ENCODE measurements at regions not wholly inside any gene's neighbourhood (a gene's known extent, or its start where the extent isn't known, plus 50 kb on each side); places are given as distances from the start of the nearest gene placed in this dataset.
"Not testable (repeated sequence)": the region's sequence is repeated elsewhere in the genome, so short reads cannot be mapped to it uniquely, and the experiment has no call there.

DNA sequence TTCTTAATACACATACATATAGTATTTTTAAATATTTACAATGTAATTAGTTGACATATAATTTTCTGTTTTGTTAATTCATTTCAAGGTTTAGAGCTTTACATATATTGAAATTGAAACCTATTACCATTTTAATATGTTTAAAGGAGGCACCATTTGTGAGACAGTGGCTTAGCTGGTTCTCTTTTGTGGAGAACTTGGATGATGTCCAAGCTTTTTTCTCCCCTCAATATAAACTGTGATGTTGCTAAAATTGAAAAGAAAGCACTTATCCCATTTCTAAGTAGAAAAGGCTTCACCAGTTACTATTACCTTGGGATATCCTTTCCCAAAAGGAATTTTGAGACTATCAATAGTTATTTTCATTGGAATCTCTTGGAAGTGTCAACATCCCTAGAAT is 707.2 kb downstream of the NTRK3 start:
- H3K36me3 ChIP-seq (ENCODE audit: insufficient read depth, low read length), result no peaks in the 10 kb centered on the region
- no peak overlapping the region for H3K4me3 ChIP-seq (ENCODE audit: low read length)
- H3K9me3 ChIP-seq (ENCODE audit: low read length), result no peaks in the 10 kb centered on the region
- no peak overlapping the region for H2AFZ ChIP-seq (ENCODE audit: low read depth, low read length)
- H3F3A ChIP-seq (ENCODE audit: insufficient read depth, low read length, poor library complexity, severe bottlenecking), result no peaks in the 10 kb centered on the region
- no peak overlapping the region for H3K4me2 ChIP-seq (ENCODE audit: low read length)
- H3K27ac ChIP-seq (ENCODE audit: low read length), result no peak overlapping the region
- no peaks in the 10 kb centered on the region for H4K20me1 ChIP-seq (ENCODE audit: insufficient read depth)
- H3K27me3 ChIP-seq (ENCODE audit: insufficient read depth, low read depth, low read length), result no peaks in the 10 kb centered on the region
- H3K9ac ChIP-seq (ENCODE audit: low read length), result no peak overlapping the region
- TF ChIP-seq, protein P1, sequence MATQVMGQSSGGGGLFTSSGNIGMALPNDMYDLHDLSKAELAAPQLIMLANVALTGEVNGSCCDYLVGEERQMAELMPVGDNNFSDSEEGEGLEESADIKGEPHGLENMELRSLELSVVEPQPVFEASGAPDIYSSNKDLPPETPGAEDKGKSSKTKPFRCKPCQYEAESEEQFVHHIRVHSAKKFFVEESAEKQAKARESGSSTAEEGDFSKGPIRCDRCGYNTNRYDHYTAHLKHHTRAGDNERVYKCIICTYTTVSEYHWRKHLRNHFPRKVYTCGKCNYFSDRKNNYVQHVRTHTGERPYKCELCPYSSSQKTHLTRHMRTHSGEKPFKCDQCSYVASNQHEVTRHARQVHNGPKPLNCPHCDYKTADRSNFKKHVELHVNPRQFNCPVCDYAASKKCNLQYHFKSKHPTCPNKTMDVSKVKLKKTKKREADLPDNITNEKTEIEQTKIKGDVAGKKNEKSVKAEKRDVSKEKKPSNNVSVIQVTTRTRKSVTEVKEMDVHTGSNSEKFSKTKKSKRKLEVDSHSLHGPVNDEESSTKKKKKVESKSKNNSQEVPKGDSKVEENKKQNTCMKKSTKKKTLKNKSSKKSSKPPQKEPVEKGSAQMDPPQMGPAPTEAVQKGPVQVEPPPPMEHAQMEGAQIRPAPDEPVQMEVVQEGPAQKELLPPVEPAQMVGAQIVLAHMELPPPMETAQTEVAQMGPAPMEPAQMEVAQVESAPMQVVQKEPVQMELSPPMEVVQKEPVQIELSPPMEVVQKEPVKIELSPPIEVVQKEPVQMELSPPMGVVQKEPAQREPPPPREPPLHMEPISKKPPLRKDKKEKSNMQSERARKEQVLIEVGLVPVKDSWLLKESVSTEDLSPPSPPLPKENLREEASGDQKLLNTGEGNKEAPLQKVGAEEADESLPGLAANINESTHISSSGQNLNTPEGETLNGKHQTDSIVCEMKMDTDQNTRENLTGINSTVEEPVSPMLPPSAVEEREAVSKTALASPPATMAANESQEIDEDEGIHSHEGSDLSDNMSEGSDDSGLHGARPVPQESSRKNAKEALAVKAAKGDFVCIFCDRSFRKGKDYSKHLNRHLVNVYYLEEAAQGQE (IDR thresholded peaks at IDR 0.05; ENCODE audit: borderline replicate concordance), result no peak
- no peaks in the 10 kb centered on the region for H3K79me2 ChIP-seq (replicated peaks; ENCODE audit: insufficient read depth, low read length)
- no peaks in the 10 kb centered on the region for H3K9me2 ChIP-seq (ENCODE audit: insufficient read depth, low read length)

DNA sequence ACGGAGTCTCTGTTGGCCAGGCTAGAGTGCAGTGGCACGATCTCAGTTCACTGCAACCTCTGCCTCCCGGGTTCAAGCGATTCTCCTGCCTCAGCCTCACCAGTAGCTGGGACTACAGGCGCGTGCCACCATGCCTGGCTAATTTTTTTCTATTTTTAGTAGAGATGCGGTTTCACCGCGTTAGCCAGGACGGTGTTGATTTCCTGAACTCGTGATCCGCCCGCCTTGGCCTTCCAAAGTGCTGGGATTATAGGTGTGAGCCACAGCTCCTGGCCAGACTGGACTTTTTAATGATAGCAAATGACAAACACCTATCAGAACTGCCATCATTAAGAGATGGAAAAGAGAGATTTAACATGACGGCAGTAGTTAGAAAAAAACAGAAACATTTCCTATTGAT is 707.9 kb downstream of the NTRK3 start:
- not testable (repeated sequence) for H4K20me1 ChIP-seq (ENCODE audit: insufficient read depth); H2AFZ ChIP-seq (ENCODE audit: low read depth, low read length); H3K9ac ChIP-seq (ENCODE audit: low read length); H3K4me2 ChIP-seq (ENCODE audit: low read length); H3K79me2 ChIP-seq (replicated peaks; ENCODE audit: insufficient read depth, low read length); H3K27me3 ChIP-seq (ENCODE audit: insufficient read depth, low read depth, low read length); H3K9me2 ChIP-seq (ENCODE audit: insufficient read depth, low read length); H3F3A ChIP-seq (ENCODE audit: insufficient read depth, low read length, poor library complexity, severe bottlenecking); H3K36me3 ChIP-seq (ENCODE audit: insufficient read depth, low read length); H3K9me3 ChIP-seq (ENCODE audit: low read length); H3K27ac ChIP-seq (ENCODE audit: low read length); H3K4me3 ChIP-seq (ENCODE audit: low read length)

DNA sequence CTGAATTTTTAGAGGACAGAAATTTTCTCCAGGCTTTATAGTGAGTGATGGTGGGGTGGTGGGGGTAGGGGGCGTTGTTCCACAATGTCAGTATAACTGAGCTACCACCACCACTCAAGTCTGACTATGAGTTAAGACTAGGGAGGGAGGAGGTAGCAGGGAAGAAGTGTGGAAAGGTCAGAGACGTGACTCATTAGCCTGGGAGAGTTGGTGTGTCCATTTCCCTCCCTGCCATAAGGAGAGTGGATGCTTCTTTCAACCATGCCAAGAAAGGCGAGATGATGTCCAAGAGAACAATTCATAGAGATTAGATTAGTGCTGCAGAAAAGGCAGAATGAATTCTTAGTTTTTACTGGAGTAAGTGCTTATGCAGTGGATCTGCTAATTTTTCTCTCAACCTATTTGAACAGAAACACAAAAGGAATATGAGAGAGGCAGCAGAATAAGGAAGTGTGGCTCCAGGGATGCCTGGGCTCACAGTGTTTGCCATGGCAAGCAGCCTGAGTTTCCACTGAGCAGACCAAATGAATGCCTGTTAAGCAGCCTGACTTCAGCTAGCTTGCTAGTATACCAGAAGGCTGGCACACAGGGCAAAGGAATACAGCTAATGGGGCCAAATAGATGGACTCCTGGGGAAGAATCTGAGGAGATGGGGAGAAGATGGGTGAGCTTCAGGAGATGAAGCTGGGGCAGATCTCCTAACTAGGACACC is 708.9 kb downstream of the NTRK3 start:
- Histone ChIP-seq H3K9me2 (ENCODE audit: insufficient read depth, low read length) (no peaks in the 10 kb centered on the region), H3K36me3 (ENCODE audit: insufficient read depth, low read length) (no peaks in the 10 kb centered on the region), H3K27ac (ENCODE audit: low read length) (no peak overlapping the region), H3K27me3 (ENCODE audit: insufficient read depth, low read depth, low read length) (no peaks in the 10 kb centered on the region), H3K4me2 (ENCODE audit: low read length) (no peak overlapping the region), H3K9me3 (ENCODE audit: low read length) (no peaks in the 10 kb centered on the region), H4K20me1 (ENCODE audit: insufficient read depth) (no peaks in the 10 kb centered on the region), H3K4me3 (ENCODE audit: low read length) (no peak overlapping the region), H3K9ac (ENCODE audit: low read length) (no peak overlapping the region), H2AFZ (ENCODE audit: low read depth, low read length) (no peak overlapping the region), H3K79me2 (replicated peaks; ENCODE audit: insufficient read depth, low read length) (no peaks in the 10 kb centered on the region), H3F3A (ENCODE audit: insufficient read depth, low read length, poor library complexity, severe bottlenecking) (no peaks in the 10 kb centered on the region)
- TF ChIP-seq, protein P2, sequence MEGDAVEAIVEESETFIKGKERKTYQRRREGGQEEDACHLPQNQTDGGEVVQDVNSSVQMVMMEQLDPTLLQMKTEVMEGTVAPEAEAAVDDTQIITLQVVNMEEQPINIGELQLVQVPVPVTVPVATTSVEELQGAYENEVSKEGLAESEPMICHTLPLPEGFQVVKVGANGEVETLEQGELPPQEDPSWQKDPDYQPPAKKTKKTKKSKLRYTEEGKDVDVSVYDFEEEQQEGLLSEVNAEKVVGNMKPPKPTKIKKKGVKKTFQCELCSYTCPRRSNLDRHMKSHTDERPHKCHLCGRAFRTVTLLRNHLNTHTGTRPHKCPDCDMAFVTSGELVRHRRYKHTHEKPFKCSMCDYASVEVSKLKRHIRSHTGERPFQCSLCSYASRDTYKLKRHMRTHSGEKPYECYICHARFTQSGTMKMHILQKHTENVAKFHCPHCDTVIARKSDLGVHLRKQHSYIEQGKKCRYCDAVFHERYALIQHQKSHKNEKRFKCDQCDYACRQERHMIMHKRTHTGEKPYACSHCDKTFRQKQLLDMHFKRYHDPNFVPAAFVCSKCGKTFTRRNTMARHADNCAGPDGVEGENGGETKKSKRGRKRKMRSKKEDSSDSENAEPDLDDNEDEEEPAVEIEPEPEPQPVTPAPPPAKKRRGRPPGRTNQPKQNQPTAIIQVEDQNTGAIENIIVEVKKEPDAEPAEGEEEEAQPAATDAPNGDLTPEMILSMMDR (IDR thresholded peaks at IDR 0.05; ENCODE audit: poor library complexity, severe bottlenecking), result no peak
- TF ChIP-seq, protein P1 (IDR thresholded peaks at IDR 0.05; ENCODE audit: borderline replicate concordance), result no peak
- TF ChIP-seq SMC3 (conservative IDR thresholded peaks at IDR 0.05; ENCODE audit: poor library complexity) (no peak), POLR2AphosphoS5 (IDR thresholded peaks at IDR 0.05) (no peak), MXI1 (conservative IDR thresholded peaks at IDR 0.05; ENCODE audit: poor library complexity, severe bottlenecking) (no peak), RAD21 (conservative IDR thresholded peaks at IDR 0.05) (no peak), EP300 (conservative IDR thresholded peaks at IDR 0.05; ENCODE audit: poor library complexity, severe bottlenecking) (no peak), EZH2 (IDR thresholded peaks at IDR 0.05; ENCODE audit: borderline replicate concordance, insufficient read depth, low read length, poor library complexity, severe bottlenecking) (no peak), TAF1 (IDR thresholded peaks at IDR 0.05; ENCODE audit: low read depth) (no peak)

Data from neural cell (in vitro differentiated cells).